NCI-H146 (cell line): ENCODE measurements at regions not wholly inside any gene's neighbourhood (a gene's known extent, or its start where the extent isn't known, plus 50 kb on each side); places are given as distances from the start of the nearest gene placed in this dataset.

Source experiments
- DNase-seq: peaks from one replicate; lab custom pipeline; 2025; lab: John Stamatoyannopoulos, UW

- no peak for DNase-seq
Observed at GRCh38 chr3:6098516-6099157, 762.3 kb upstream of the GRM7 start.

GRCh38 chr3:6099458-6100075 is 761.3 kb upstream of the GRM7 start:
- no peak for DNase-seq

GRCh38 chr3:6105187-6105586 is 755.7 kb upstream of the GRM7 start:
- DNase-seq: no peak

GRCh38 chr3:6108957-6109356 is 752.0 kb upstream of the GRM7 start:
- DNase-seq: no peak

GRCh38 chr3:6110451-6110850 is 750.5 kb upstream of the GRM7 start:
- no peak for DNase-seq

GRCh38 chr3:6112546-6112945 is 748.4 kb upstream of the GRM7 start:
- DNase-seq: no peak

- no peak for DNase-seq
Observed at GRCh38 chr3:6113338-6113737, 747.6 kb upstream of the GRM7 start.

GRCh38 chr3:6119367-6119766 is 741.5 kb upstream of the GRM7 start:
- no peak for DNase-seq

- no peak for DNase-seq
Observed at GRCh38 chr3:6120786-6121185, 740.1 kb upstream of the GRM7 start.

- no peak for DNase-seq
Observed at GRCh38 chr3:6124875-6125274, 736.0 kb upstream of the GRM7 start.

GRCh38 chr3:6125520-6125919 is 735.4 kb upstream of the GRM7 start:
- DNase-seq: peak; percentile 23

GRCh38 chr3:6132684-6133432 is 728.1 kb upstream of the GRM7 start:
- no peak for DNase-seq

- no peak for DNase-seq
Observed at GRCh38 chr3:6142707-6143106, 718.2 kb upstream of the GRM7 start.

GRCh38 chr3:6147883-6148282 is 713.0 kb upstream of the GRM7 start:
- no peak for DNase-seq

GRCh38 chr3:6155650-6156338 is 705.1 kb upstream of the GRM7 start:
- no peak for DNase-seq

- no peak for DNase-seq
Observed at GRCh38 chr3:6165951-6166350, 695.0 kb upstream of the GRM7 start.

- no peak for DNase-seq
Observed at GRCh38 chr3:6168256-6168655, 692.7 kb upstream of the GRM7 start.

- DNase-seq: no peak
Observed at GRCh38 chr3:6172871-6173642, 687.9 kb upstream of the GRM7 start.

GRCh38 chr3:6177417-6177816 is 683.5 kb upstream of the GRM7 start:
- DNase-seq: no peak

- DNase-seq: no peak
Observed at GRCh38 chr3:6179761-6180160, 681.2 kb upstream of the GRM7 start.

GRCh38 chr3:6180171-6180570 is 680.7 kb upstream of the GRM7 start:
- DNase-seq: no peak

- DNase-seq: peak; percentile 5
Observed at GRCh38 chr3:6182476-6182875, 678.4 kb upstream of the GRM7 start.
